ENCODE measurements at regions not wholly inside any gene's neighbourhood (a gene's known extent, or its start where the extent isn't known, plus 50 kb on each side); places are given as distances from the start of the nearest gene placed in this dataset.

DNA sequence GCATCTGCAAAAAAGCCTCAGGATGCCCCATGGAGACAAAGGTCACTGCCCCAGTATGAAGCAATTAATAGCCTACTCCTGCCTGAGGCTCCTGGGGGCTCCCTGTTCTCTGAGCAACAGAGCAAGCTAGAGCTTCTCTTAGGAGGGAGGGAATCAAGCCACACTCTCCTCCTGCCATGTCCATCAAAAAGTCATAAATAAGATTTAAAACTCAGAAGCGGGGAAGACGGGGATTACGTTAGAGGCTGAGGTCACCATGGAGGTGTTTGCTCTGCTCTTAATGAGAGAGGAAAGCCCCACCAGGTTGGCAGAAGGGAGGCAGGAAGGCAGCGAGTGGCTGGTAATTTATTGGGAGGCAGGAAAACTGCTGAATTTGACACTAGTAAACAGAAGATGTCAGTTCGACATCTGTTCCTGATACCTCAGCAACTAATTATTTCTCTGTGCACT is 98.4 kb upstream of the TNR start:
- TF ChIP-seq, protein P1, sequence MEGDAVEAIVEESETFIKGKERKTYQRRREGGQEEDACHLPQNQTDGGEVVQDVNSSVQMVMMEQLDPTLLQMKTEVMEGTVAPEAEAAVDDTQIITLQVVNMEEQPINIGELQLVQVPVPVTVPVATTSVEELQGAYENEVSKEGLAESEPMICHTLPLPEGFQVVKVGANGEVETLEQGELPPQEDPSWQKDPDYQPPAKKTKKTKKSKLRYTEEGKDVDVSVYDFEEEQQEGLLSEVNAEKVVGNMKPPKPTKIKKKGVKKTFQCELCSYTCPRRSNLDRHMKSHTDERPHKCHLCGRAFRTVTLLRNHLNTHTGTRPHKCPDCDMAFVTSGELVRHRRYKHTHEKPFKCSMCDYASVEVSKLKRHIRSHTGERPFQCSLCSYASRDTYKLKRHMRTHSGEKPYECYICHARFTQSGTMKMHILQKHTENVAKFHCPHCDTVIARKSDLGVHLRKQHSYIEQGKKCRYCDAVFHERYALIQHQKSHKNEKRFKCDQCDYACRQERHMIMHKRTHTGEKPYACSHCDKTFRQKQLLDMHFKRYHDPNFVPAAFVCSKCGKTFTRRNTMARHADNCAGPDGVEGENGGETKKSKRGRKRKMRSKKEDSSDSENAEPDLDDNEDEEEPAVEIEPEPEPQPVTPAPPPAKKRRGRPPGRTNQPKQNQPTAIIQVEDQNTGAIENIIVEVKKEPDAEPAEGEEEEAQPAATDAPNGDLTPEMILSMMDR (IDR thresholded peaks at IDR 0.05) = no peak
- no peak for TF ChIP-seq POLR2A (IDR thresholded peaks at IDR 0.05)
